Activated naive CD8-positive, alpha-beta T cell (primary cell): ENCODE measurements at regions not wholly inside any gene's neighbourhood (a gene's known extent, or its start where the extent isn't known, plus 50 kb on each side); places are given as distances from the start of the nearest gene placed in this dataset.
"Not testable (repeated sequence)": the region's sequence is repeated elsewhere in the genome, so short reads cannot be mapped to it uniquely, and the experiment has no call there.

Source experiments
- H3K27ac Mint-ChIP-seq: one replicate; pipeline ENCODE4 v1.8.0; 2021; ENCODE audit warnings: mixed read lengths
- H3K27me3 Mint-ChIP-seq: one replicate; pipeline ENCODE4 v1.8.0; 2021; ENCODE audit warnings: mixed read lengths
- H3K36me3 Mint-ChIP-seq: one replicate; pipeline ENCODE4 v1.8.0; 2021; ENCODE audit warnings: mixed read lengths
- H3K4me1 Mint-ChIP-seq: one replicate; pipeline ENCODE4 v1.8.0; 2021; ENCODE audit warnings: low read depth, mixed read lengths
- H3K4me3 Mint-ChIP-seq: one replicate; pipeline ENCODE4 v1.8.0; 2021; ENCODE audit warnings: mild to moderate bottlenecking, mixed read lengths
- H3K9me3 Mint-ChIP-seq: one replicate; pipeline ENCODE4 v1.8.0; 2021; ENCODE audit warnings: low read depth, mixed read lengths

DNA sequence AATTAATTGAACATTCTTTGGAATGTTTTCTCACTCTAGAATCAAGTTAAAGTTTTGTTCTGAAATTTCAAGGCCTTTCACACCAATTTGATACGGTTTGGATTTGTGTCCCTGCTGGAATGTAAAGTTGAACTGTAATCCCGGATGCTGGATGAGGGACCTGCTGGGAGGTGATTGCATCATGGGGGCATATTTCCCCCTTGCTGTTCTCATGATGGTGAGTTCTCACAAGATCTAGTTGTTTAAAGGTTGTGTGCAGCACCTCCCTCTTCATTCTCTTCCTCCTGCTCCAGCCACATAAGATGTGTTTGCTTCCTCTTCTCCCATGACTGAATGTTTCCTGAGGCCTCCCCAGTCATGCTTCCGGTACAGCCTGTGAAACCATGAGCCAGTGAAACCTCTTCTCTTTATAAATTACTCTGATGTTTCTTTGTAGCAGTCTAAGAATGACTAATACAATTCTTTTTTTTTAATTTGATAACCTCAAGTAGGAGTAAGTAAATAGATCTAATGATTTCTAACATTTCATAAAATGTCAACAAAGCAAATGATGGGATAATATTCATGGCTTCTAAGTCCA is 144.2 kb upstream of the CDH7 start:
- H3K27me3 Mint-ChIP-seq: no peaks in the 10 kb centered on the region
- H3K4me1 Mint-ChIP-seq: no peaks in the 10 kb centered on the region
- no peak overlapping the region for H3K27ac Mint-ChIP-seq
- H3K9me3 Mint-ChIP-seq: peaks cover 3% of the 10 kb centered on the region
- no peaks in the 10 kb centered on the region for H3K36me3 Mint-ChIP-seq
- no peak overlapping the region for H3K4me3 Mint-ChIP-seq

DNA sequence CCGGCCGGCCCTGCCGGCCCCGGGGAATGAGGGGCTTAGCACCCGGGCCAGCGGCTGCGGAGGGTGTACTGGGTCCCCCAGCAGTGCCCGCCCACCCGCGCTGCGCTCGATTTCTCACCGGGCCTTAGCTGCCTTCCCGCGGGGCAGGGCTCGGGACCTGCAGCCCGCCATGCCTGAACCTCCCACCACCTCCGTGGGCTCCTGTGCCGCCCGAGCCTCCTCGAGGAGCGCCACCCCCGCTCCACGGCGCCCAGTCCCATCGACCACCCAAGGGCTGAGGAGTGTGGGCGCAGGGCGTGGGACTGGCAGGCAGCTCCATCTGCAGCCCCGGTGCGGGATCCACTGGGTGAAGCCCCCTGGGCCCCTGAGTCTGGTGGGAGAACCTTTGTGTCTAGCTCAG is 145.5 kb upstream of the CDH7 start:
- not testable (repeated sequence) for H3K4me3 Mint-ChIP-seq, H3K27ac Mint-ChIP-seq, H3K4me1 Mint-ChIP-seq, H3K36me3 Mint-ChIP-seq, H3K27me3 Mint-ChIP-seq, H3K9me3 Mint-ChIP-seq

DNA sequence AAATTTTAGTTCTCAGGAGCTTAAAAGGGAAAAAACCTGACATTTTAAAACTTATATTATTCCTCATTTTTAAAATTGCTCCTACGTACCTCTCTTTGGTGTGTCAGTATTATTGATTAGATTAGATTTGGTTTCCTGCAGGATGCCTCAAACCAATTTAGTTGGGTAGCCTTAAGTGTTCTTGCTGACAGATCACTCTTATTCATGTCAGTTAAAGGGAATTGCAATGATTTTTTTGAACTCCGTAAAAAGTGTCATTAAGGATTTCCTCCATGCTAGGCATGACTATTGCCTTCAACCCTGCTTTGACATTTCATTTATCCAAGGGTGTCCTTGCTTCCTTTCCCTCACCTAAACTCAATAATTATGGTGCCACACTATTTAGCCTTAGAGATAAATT is 149.0 kb upstream of the CDH7 start:
- Mint-ChIP-seq H3K4me1 (no peaks in the 10 kb centered on the region), H3K9me3 (peaks cover 3% of the 10 kb centered on the region), H3K27ac (no peak overlapping the region), H3K36me3 (no peaks in the 10 kb centered on the region), H3K27me3 (no peaks in the 10 kb centered on the region), H3K4me3 (no peak overlapping the region)

GRCh38 chr18:65592435-65592834 is 158.4 kb upstream of the CDH7 start:
- no peaks in the 10 kb centered on the region for H3K27me3 Mint-ChIP-seq

GRCh38 chr18:65587491-65587890 is 163.3 kb upstream of the CDH7 start:
- H3K9me3 Mint-ChIP-seq: peaks cover 20% of the 10 kb centered on the region
- no peak overlapping the region for H3K27ac Mint-ChIP-seq
- no peaks in the 10 kb centered on the region for H3K36me3 Mint-ChIP-seq
- no peak overlapping the region for H3K4me3 Mint-ChIP-seq
- H3K4me1 Mint-ChIP-seq: no peaks in the 10 kb centered on the region
- no peaks in the 10 kb centered on the region for H3K27me3 Mint-ChIP-seq

More at GRCh38 chr18:65592435-65592834, 158.4 kb upstream of the CDH7 start:
- no peak overlapping the region for H3K27ac Mint-ChIP-seq
- no peaks in the 10 kb centered on the region for H3K36me3 Mint-ChIP-seq
- no peaks in the 10 kb centered on the region for H3K9me3 Mint-ChIP-seq
- no peaks in the 10 kb centered on the region for H3K4me1 Mint-ChIP-seq
- no peak overlapping the region for H3K4me3 Mint-ChIP-seq

GRCh38 chr18:65582094-65582493 is 168.7 kb upstream of the CDH7 start:
- H3K36me3 Mint-ChIP-seq, H3K4me1 Mint-ChIP-seq, H3K4me3 Mint-ChIP-seq, H3K27ac Mint-ChIP-seq, H3K27me3 Mint-ChIP-seq: not testable (repeated sequence)
- peaks cover 25% of the 10 kb centered on the region for H3K9me3 Mint-ChIP-seq

DNA sequence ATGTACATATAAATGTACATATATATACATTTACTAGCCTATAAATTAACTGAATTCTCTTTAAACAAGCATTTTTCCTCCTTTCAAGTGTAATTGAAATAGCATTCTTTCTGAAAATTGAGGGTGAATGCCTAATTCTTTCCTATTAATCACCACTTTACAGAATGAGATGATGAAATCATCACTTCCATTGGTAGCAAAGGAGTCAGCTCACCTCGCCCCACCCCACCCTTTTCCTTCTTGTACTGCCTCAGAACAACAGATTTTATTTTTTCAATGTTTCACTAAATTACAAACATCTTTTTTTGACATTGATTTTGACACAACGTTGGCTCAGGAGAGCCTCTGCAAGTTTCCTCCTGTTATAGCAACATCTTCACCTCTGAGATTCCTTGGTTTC is 181.9 kb upstream of the CDH7 start:
- Mint-ChIP-seq H3K27me3 (no peaks in the 10 kb centered on the region), H3K36me3 (no peaks in the 10 kb centered on the region), H3K9me3 (no peaks in the 10 kb centered on the region), H3K4me3 (no peak overlapping the region), H3K27ac (no peak overlapping the region), H3K4me1 (no peaks in the 10 kb centered on the region)

DNA sequence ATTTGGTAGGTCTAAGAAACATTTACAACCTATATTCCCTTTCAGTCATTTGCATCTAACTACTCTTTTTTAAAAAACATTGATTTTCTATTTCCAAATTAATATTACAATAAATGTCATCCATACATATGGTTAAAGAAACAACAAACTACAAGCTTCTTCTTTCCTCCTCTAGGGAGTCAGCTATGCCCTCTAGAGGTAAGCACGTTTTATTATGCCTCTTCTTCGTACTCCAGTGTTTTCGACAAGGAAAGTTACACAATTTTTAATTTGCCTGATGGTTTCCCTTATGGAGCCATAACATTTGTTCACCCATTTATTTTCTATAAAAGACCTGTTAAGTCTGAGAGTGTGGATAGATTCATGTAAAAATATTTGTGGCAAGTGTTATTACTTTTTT is 183.4 kb upstream of the CDH7 start:
- no peaks in the 10 kb centered on the region for H3K4me1 Mint-ChIP-seq
- H3K36me3 Mint-ChIP-seq: no peaks in the 10 kb centered on the region
- H3K9me3 Mint-ChIP-seq: peaks cover 3% of the 10 kb centered on the region
- H3K27me3 Mint-ChIP-seq: no peaks in the 10 kb centered on the region
- H3K27ac Mint-ChIP-seq: no peak overlapping the region
- H3K4me3 Mint-ChIP-seq: no peak overlapping the region

GRCh38 chr18:65548316-65548715 is 202.5 kb upstream of the CDH7 start:
- H3K4me3 Mint-ChIP-seq: no peak overlapping the region
- no peaks in the 10 kb centered on the region for H3K36me3 Mint-ChIP-seq
- peaks cover 24% of the 10 kb centered on the region for H3K9me3 Mint-ChIP-seq

GRCh38 chr18:65547046-65547445 is 203.8 kb upstream of the CDH7 start:
- Mint-ChIP-seq H3K9me3 (peaks cover 24% of the 10 kb centered on the region), H3K4me3 (no peak overlapping the region), H3K27ac (no peak overlapping the region), H3K27me3 (no peaks in the 10 kb centered on the region), H3K4me1 (no peaks in the 10 kb centered on the region), H3K36me3 (no peaks in the 10 kb centered on the region)

More at GRCh38 chr18:65548316-65548715, 202.5 kb upstream of the CDH7 start:
- H3K4me1 Mint-ChIP-seq: no peaks in the 10 kb centered on the region
- H3K27ac Mint-ChIP-seq: no peak overlapping the region
- no peaks in the 10 kb centered on the region for H3K27me3 Mint-ChIP-seq

DNA sequence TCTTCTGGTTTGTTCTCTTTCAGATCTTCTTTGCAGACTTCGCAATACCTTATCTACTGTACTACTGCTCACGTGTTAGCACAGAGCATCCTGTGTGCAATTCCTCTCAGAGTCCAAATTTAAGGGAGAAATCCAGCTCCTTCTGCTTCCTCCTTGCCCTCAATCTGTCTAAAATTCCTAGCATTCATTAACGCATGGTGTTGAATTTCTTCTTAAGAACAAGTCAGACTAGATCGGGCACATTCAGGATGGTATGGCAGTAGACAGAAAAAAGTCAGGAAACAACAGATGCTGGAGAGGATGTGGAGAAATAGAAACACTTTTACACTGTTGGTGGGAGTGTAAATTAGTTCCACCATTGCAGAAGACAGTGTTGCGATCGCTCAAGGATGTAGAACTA is 206.1 kb upstream of the CDH7 start:
- Mint-ChIP-seq H3K27ac (no peak overlapping the region), H3K4me1 (no peaks in the 10 kb centered on the region), H3K27me3 (no peaks in the 10 kb centered on the region), H3K9me3 (peaks cover 17% of the 10 kb centered on the region), H3K4me3 (no peak overlapping the region), H3K36me3 (no peaks in the 10 kb centered on the region)

DNA sequence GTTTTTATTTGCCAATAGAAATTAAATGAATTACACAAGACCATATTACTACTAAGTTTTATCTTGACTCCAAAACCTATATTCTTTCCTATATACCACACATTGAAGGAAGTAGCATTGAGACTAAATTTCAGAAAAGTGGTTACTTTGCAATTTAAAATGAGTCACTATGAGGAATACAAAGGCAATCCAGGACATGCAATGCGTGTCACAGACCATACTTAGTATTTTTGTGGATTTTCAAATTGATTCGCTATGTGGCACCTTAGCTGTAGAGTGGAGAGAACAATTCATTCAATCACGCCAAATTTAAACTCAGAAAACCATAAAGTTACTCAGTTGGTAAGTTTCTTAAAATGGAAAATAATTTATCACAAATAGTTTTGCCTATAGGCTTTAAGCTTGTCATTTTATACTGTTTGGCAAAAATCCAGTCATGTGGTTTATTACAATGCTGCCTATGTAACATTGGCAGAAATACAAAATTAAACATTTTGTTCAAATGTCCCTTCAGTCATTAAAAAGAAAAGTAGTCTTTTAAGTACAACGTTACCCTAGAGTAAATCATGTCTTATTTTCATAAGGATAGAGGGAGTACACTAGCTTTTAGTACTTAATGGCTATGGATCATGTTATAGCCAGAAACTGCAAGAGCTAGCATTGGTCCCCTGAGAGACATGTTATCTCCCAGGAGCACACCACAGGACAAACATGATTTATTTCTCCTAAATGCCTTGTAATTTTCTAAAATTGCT is 222.8 kb upstream of the CDH7 start:
- H3K27ac Mint-ChIP-seq: no peak overlapping the region
- H3K36me3 Mint-ChIP-seq: no peaks in the 10 kb centered on the region
- no peak overlapping the region for H3K4me3 Mint-ChIP-seq
- H3K9me3 Mint-ChIP-seq: peaks cover 9% of the 10 kb centered on the region
- no peaks in the 10 kb centered on the region for H3K27me3 Mint-ChIP-seq
- no peaks in the 10 kb centered on the region for H3K4me1 Mint-ChIP-seq

DNA sequence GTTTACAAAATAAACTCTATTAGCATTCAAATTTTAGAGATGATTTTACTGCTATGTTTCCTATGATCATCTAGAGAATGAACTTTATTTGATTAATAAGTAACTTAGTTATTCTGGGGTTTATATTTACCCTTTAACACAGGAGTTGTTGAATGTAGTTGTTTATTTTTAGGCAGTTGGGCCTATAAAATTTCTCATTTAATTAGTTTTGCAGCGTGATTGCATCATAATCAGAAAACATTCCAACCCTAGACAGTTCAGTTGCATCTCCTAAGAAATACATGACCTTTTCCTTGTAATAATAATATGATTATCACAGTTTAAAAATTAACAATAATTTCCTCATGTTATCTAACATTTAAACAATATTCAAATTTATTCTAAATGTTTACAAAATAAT is 224.7 kb upstream of the CDH7 start:
- Mint-ChIP-seq H3K27me3 (no peaks in the 10 kb centered on the region), H3K36me3 (no peaks in the 10 kb centered on the region), H3K4me3 (no peak overlapping the region), H3K4me1 (no peaks in the 10 kb centered on the region), H3K9me3 (peaks cover 3% of the 10 kb centered on the region), H3K27ac (no peak overlapping the region)

GRCh38 chr18:65523461-65523860 is 227.4 kb upstream of the CDH7 start:
- Mint-ChIP-seq H3K4me1 (no peaks in the 10 kb centered on the region), H3K27me3 (no peaks in the 10 kb centered on the region), H3K4me3 (no peak overlapping the region), H3K27ac (no peak overlapping the region), H3K9me3 (no peaks in the 10 kb centered on the region), H3K36me3 (no peaks in the 10 kb centered on the region)

DNA sequence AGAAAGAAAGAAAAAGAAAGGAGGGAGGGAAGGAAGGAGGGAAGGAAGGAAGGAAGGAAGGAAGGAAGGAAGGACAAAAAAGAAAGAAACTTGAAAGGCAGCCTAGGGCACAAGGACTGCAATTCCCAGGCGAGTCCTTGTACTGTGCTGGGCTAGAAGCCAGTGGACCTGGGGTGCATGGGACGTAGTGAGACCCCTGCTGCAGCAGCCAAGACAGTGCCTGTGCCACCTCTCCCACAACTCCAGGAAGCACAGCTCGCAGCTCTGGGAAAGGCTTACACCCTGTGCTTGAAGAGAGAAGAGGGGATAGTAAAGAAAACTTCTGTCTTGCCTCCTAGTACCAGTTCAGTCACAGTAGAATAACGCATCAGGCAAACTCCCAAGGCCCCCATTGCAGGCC is 227.9 kb upstream of the CDH7 start:
- no peaks in the 10 kb centered on the region for H3K36me3 Mint-ChIP-seq
- no peaks in the 10 kb centered on the region for H3K4me1 Mint-ChIP-seq
- no peak overlapping the region for H3K27ac Mint-ChIP-seq
- H3K4me3 Mint-ChIP-seq: no peak overlapping the region
- no peaks in the 10 kb centered on the region for H3K9me3 Mint-ChIP-seq
- H3K27me3 Mint-ChIP-seq: no peaks in the 10 kb centered on the region

DNA sequence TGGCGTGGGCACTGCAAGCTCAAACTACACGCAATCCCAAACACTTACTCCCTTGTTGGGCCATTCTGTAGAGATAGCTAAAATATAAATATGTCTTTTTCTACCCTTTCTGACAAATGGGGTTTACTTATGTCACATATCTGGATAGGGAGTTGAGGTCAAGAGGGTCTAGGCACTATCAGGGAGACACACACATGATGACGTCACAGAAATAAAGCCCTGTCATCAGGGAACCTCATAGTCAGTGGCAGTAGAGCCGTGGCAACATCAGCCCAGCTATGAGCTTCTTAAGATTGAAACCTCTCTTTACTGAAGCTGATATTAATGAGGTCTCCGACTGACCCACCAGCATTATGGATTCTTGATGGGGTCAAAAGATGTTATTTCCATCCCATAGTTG is 234.6 kb upstream of the CDH7 start:
- no peak overlapping the region for H3K4me3 Mint-ChIP-seq
- H3K36me3 Mint-ChIP-seq: no peaks in the 10 kb centered on the region
- no peak overlapping the region for H3K27ac Mint-ChIP-seq

More for the DNA sequence above, 234.6 kb upstream of the CDH7 start:
- no peaks in the 10 kb centered on the region for H3K4me1 Mint-ChIP-seq
- peaks cover 3% of the 10 kb centered on the region for H3K9me3 Mint-ChIP-seq
- H3K27me3 Mint-ChIP-seq: no peaks in the 10 kb centered on the region
